H1 (cell line): ENCODE measurements at regions not wholly inside any gene's neighbourhood (a gene's known extent, or its start where the extent isn't known, plus 50 kb on each side); places are given as distances from the start of the nearest gene placed in this dataset.

Experiments
- CTCF ChIA-PET: fragments of 300-600 bp; sonication (Branson Sonifier 250); formaldehyde crosslinking; loops from one replicate; lab custom pipeline; 2021; ENCODE audit not compliant: partially characterized antibody; lab: Charles Lee
- POLR2A ChIA-PET: fragments of 300-600 bp; sonication (Branson Sonifier 250); formaldehyde crosslinking; loops from one replicate; lab custom pipeline; 2021; ENCODE audit warnings: inconsistent platforms; ENCODE audit not compliant: partially characterized antibody; lab: Charles Lee
- DNase-seq, 2 experiments: peaks; one replicate each; pipeline versions ENCODE4 v3.0.0 to v3.0.0-alpha.2; 2010 to 2022; ENCODE audit warnings: low spot score in 2 of 2, low read depth in 1 of 2, mixed read lengths in 1 of 2
- FAIRE-seq: peaks from 2 replicates; lab custom pipeline; 2011; peaks lifted over from hg19 to GRCh38; lab: Jason Lieb, UNC
- H2AFZ ChIP-seq: 2 replicates; pipeline ENCODE4 v1.8.1; 2012; ENCODE audit warnings: low read length, inconsistent platforms
- H2AK5ac ChIP-seq: 2 replicates; pipeline ENCODE4 v1.6.1; 2013; ENCODE audit warnings: low read depth, low read length
- H2BK120ac ChIP-seq: replicated peaks from 2 replicates; pipeline ENCODE3; 2013; ENCODE audit warnings: low read depth, low read length, inconsistent platforms
- H2BK12ac ChIP-seq: 2 replicates; pipeline ENCODE4 v1.6.1; 2013; ENCODE audit warnings: low read depth, low read length
- H2BK15ac ChIP-seq: 2 replicates; pipeline ENCODE4 v1.6.1; 2013; ENCODE audit warnings: low read length
- H2BK20ac ChIP-seq: 2 replicates; pipeline ENCODE4 v1.6.1; 2013; ENCODE audit warnings: low read length
- H2BK5ac ChIP-seq: 2 replicates; pipeline ENCODE4 v1.6.1; 2013; ENCODE audit warnings: low read depth, low read length
- H3K14ac ChIP-seq: 2 replicates; pipeline ENCODE4 v1.6.1; 2013; ENCODE audit warnings: inconsistent platforms; ENCODE audit not compliant: insufficient read length
- H3K18ac ChIP-seq: 2 replicates; pipeline ENCODE4 v1.6.1; 2013; ENCODE audit warnings: low read length; ENCODE audit errors: extremely low read depth
- H3K23ac ChIP-seq: 2 replicates; pipeline ENCODE4 v1.6.1; 2013; ENCODE audit warnings: inconsistent platforms; ENCODE audit not compliant: insufficient read length
- H3K23me2 ChIP-seq: 2 replicates; pipeline ENCODE4 v1.6.1; 2013; ENCODE audit warnings: low read depth, low read length
- H3K27ac ChIP-seq: 2 replicates; pipeline ENCODE4 v1.6.1; 2011; ENCODE audit warnings: low read depth, low read length, inconsistent platforms
- H3K27me3 ChIP-seq, 4 experiments: replicated peaks in 1 of 4; 1 replicate in 1 of 4; 2 replicates in 3 of 4; pipeline versions ENCODE4 v1.6.1 to v1.8.1; 2011 to 2013; ENCODE audit warnings: low read length in 3 of 4, mild to moderate bottlenecking in 3 of 4, inconsistent platforms in 2 of 4, mixed read lengths in 2 of 4, moderate library complexity in 1 of 4; ENCODE audit not compliant: control insufficient read depth in 3 of 4, insufficient read depth in 3 of 4; ENCODE audit errors: extremely low read depth in 1 of 4
- H3K36me3 ChIP-seq, 4 experiments: 2 replicates each; pipeline versions ENCODE4 v1.6.1 to v1.8.1; 2011 to 2013; ENCODE audit warnings: mild to moderate bottlenecking in 4 of 4, low read length in 3 of 4, moderate library complexity in 2 of 4, control low read depth in 1 of 4, inconsistent platforms in 1 of 4; ENCODE audit not compliant: insufficient read depth in 4 of 4, control insufficient read depth in 2 of 4
- H3K4ac ChIP-seq: replicated peaks from 2 replicates; pipeline ENCODE3; 2013; ENCODE audit warnings: low read length, low read depth, mixed read lengths, inconsistent platforms; ENCODE audit not compliant: insufficient read length
- H3K4me1 ChIP-seq, 4 experiments: replicated peaks in 1 of 4; 1 replicate in 1 of 4; 2 replicates in 3 of 4; pipeline versions ENCODE4 v1.6.1 to v1.8.1; 2011 to 2013; ENCODE audit warnings: low read length in 3 of 4, inconsistent platforms in 2 of 4, mixed read lengths in 1 of 4; ENCODE audit not compliant: insufficient read depth in 4 of 4, control insufficient read depth in 3 of 4
- H3K4me2 ChIP-seq, 2 experiments: 2 replicates each; pipeline versions ENCODE4 v1.6.1 to v1.8.1; 2011 to 2013; ENCODE audit warnings: low read depth in 2 of 2, low read length in 2 of 2, control low read depth in 1 of 2, inconsistent platforms in 1 of 2, mild to moderate bottlenecking in 1 of 2; ENCODE audit not compliant: insufficient read depth in 1 of 2
- H3K4me3 ChIP-seq, 4 experiments: fragments of 200-600, 300-600 bp in 1 of 4; sonication (generic), shearing (Covaris generic), sonication (Bioruptor Twin) in 1 of 4; 2 replicates each; pipeline versions ENCODE4 v1.5.1 to v1.8.1; 2011 to 2016; ENCODE audit warnings: low read length in 4 of 4, low read depth in 3 of 4, control low read depth in 2 of 4, inconsistent platforms in 2 of 4, mild to moderate bottlenecking in 2 of 4, mixed read lengths in 1 of 4, moderate library complexity in 1 of 4; ENCODE audit not compliant: insufficient read depth in 2 of 4; ENCODE audit errors: extremely low read depth in 1 of 4
- H3K56ac ChIP-seq: replicated peaks from 2 replicates; pipeline ENCODE3; 2013; ENCODE audit warnings: low read depth, mild to moderate bottlenecking, mixed read lengths, low read length, inconsistent platforms; ENCODE audit not compliant: insufficient read length
- H3K79me1 ChIP-seq: 2 replicates; pipeline ENCODE4 v1.6.1; 2013; ENCODE audit warnings: low read depth, low read length, control low read depth
- H3K79me2 ChIP-seq, 2 experiments: 2 replicates each; pipeline versions ENCODE4 v1.6.1 to v1.8.1; 2012 to 2013; ENCODE audit warnings: low read length in 2 of 2, mild to moderate bottlenecking in 2 of 2, inconsistent platforms in 1 of 2; ENCODE audit not compliant: insufficient read depth in 2 of 2, control insufficient read depth in 1 of 2
- H3K9ac ChIP-seq, 4 experiments: replicated peaks in 1 of 4; 1 replicate in 1 of 4; 2 replicates in 3 of 4; pipeline versions ENCODE4 v1.6.1 to v1.8.1; 2011 to 2013; ENCODE audit warnings: low read depth in 3 of 4, low read length in 3 of 4, control low read depth in 2 of 4, mild to moderate bottlenecking in 2 of 4, moderate library complexity in 2 of 4, inconsistent platforms in 1 of 4; ENCODE audit errors: extremely low read depth in 1 of 4
- H3K9me3 ChIP-seq, 2 experiments: 2 replicates each; pipeline versions ENCODE4 v1.6.1 to v1.8.1; 2012 to 2013; ENCODE audit warnings: mild to moderate bottlenecking in 2 of 2, moderate library complexity in 2 of 2, control low read depth in 1 of 2, inconsistent platforms in 1 of 2, low read depth in 1 of 2, low read length in 1 of 2, mixed read lengths in 1 of 2; ENCODE audit not compliant: insufficient read depth in 2 of 2
- H4K20me1 ChIP-seq, 2 experiments: replicated peaks in 1 of 2; 2 replicates each; pipeline versions ENCODE3 to v1.8.1; 2011 to 2013; ENCODE audit warnings: inconsistent platforms in 2 of 2, low read length in 2 of 2, mild to moderate bottlenecking in 1 of 2; ENCODE audit not compliant: insufficient read depth in 2 of 2, control insufficient read depth in 1 of 2
- H4K5ac ChIP-seq: 2 replicates; pipeline ENCODE4 v1.6.1; 2013; ENCODE audit warnings: low read length, low read depth, mixed read lengths, inconsistent platforms; ENCODE audit not compliant: insufficient read length
- H4K8ac ChIP-seq: 2 replicates; pipeline ENCODE4 v1.8.0; 2013; ENCODE audit warnings: mild to moderate bottlenecking, moderate library complexity, low read length, inconsistent platforms; ENCODE audit not compliant: insufficient read depth; ENCODE audit errors: extremely low read depth
- H4K91ac ChIP-seq: replicated peaks from 2 replicates; pipeline ENCODE3; 2013; ENCODE audit warnings: low read length, mixed read lengths, inconsistent platforms; ENCODE audit not compliant: insufficient read length
- BACH1 ChIP-seq: IDR thresholded peaks from 2 replicates; pipeline ENCODE4 v1.6.1; 2012; ENCODE audit warnings: low read length, improper control_type of control experiment
- EGR1 ChIP-seq: IDR thresholded peaks from 2 replicates; pipeline ENCODE4 v1.6.1; 2011; ENCODE audit warnings: low read depth, low read length, borderline replicate concordance
- RNF2 ChIP-seq: fragments of 200-900, 300-1000 bp; sonication (generic); IDR thresholded peaks from 2 replicates; pipeline ENCODE4 v1.7.1; 2016; ENCODE audit warnings: borderline replicate concordance, low read depth, mild to moderate bottlenecking, antibody characterized with exemption, low read length; ENCODE audit not compliant: poor library complexity, severe bottlenecking; ENCODE audit errors: missing control alignments
- WGBS, 2 experiments: shearing (Covaris generic) in 1 of 2; methylation state at CpG; one replicate each; pipeline versions ENCODE4 v1.1.6 to v1.1.7; 2013 to 2015; ENCODE audit warnings: low lambda C conversion rate in 2 of 2, mixed read lengths in 2 of 2, inconsistent platforms in 1 of 2, low coverage in 1 of 2, missing lambda C conversion rate in 1 of 2; ENCODE audit not compliant: insufficient replicate concordance in 2 of 2, insufficient coverage in 1 of 2, insufficient read length in 1 of 2; ENCODE audit errors: extremely low coverage in 1 of 2, missing lambda C conversion rate in 1 of 2; 5-methylcytosine and 5-hydroxymethylcytosine counted together
- TF ChIP-seq, protein P1 (sequence below): IDR thresholded peaks from 2 replicates; pipeline ENCODE4 v1.6.1; 2012; ENCODE audit warnings: inconsistent platforms

GRCh38 chr6:16959789-16960188 lies 142.1 kb upstream of the STMND1 start:
- Histone ChIP-seq H4K5ac (no peak overlapping the region), H2AFZ (no peak overlapping the region), H3K9me3 (no peaks in the 10 kb centered on the region), H3K18ac (no peak overlapping the region), H4K20me1 (no peaks in the 10 kb centered on the region), H2BK5ac (no peak overlapping the region), H3K36me3 (no peaks in the 10 kb centered on the region), H2BK12ac (no peak overlapping the region), H3K4ac (no peak overlapping the region), H3K23me2 (no peaks in the 10 kb centered on the region), H3K14ac (no peak overlapping the region), H3K27ac (no peak overlapping the region), H3K4me2 (no peak overlapping the region), H3K56ac (no peak overlapping the region), H4K91ac (no peak overlapping the region), H2BK20ac (no peak overlapping the region), H2BK15ac (no peak overlapping the region), H2BK120ac (no peak overlapping the region), H3K4me3 (no peak overlapping the region), H3K4me1 (no peaks in the 10 kb centered on the region; a peak in 1 of 7 replicates), H3K27me3 (no peaks in the 10 kb centered on the region), H2AK5ac (no peak overlapping the region), H4K8ac (no peak overlapping the region), H3K9ac (no peak overlapping the region), H3K23ac (no peak overlapping the region), H3K79me1 (no peaks in the 10 kb centered on the region), H3K79me2 (no peaks in the 10 kb centered on the region)
- ChIA-PET CTCF (no interaction called here), POLR2A (no interaction called here)
- FAIRE-seq (no peak), DNase-seq (no peak)
- 76% methylated on average over 1 of the region's 1 CpG; no CpG with 5 or more reads in 1 of the 2 experiments for WGBS, 2 experiments
- TF ChIP-seq BACH1 (no peak), RNF2 (no peak), EGR1 (no peak)
- TF ChIP-seq, protein P1, sequence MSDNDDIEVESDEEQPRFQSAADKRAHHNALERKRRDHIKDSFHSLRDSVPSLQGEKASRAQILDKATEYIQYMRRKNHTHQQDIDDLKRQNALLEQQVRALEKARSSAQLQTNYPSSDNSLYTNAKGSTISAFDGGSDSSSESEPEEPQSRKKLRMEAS, result no peak
